HCT116 (cell line): ENCODE measurements at regions not wholly inside any gene's neighbourhood (a gene's known extent, or its start where the extent isn't known, plus 50 kb on each side); places are given as distances from the start of the nearest gene placed in this dataset.

Experiments used
- ATAC-seq: fragments of 200-7000 bp; cut with Tn5 transposase; 2 replicates; pipeline ENCODE4 v1.9.1; 2020; ENCODE audit warnings: mild to moderate bottlenecking, moderate library complexity
- BruUV-seq: library from RNA; stranded (reverse); fragments of 400-500 nt; replicated peaks from 2 replicates; lab custom pipeline; 2021; lab: Mats Ljungman, UMichigan
- CTCF ChIA-PET: fragments of 300-600 bp; sonication (Branson Sonifier 250); formaldehyde crosslinking; loops from one replicate; lab custom pipeline; 2021; ENCODE audit warnings: antibody characterized with exemption; lab: Charles Lee
- POLR2A ChIA-PET: fragments of 300-600, 350-600 bp; sonication (Branson Sonifier 250); formaldehyde crosslinking; loops from one replicate; lab custom pipeline; 2021; ENCODE audit warnings: antibody characterized with exemption; lab: Charles Lee
- RAD21 ChIA-PET, 2 experiments: fragments of 300-600 bp; sonication (Branson Sonifier 250); formaldehyde crosslinking; loops; one replicate each; lab custom pipeline; 2023; ENCODE audit warnings: low total read pairs in 2 of 2; ENCODE audit not compliant: uncharacterized antibody in 2 of 2, unreplicated experiment in 2 of 2, low non-redundant PET in 1 of 2; lab: Charles Lee
- DNase-seq: peaks from one replicate; pipeline ENCODE4 v3.0.0-alpha.2; 2010; ENCODE audit warnings: low read depth, low spot score
- H2AFZ ChIP-seq: fragments of 200-600 bp; shearing (Covaris generic), sonication (generic); 2 replicates; pipeline ENCODE4 v1.6.1; 2017; ENCODE audit warnings: low read depth, mixed run types, mixed read lengths, antibody characterized with exemption, low read length; ENCODE audit not compliant: poor library complexity, severe bottlenecking
- H3K27ac ChIP-seq: 2 replicates; pipeline ENCODE4 v1.5.1; 2012; ENCODE audit warnings: low read depth, low read length
- H3K27me3 ChIP-seq: fragments of 200-600 bp; sonication (generic); 2 replicates; pipeline ENCODE4 v1.6.1; 2016; ENCODE audit warnings: mixed run types, low read length, mixed read lengths; ENCODE audit not compliant: insufficient read depth
- H3K36me3 ChIP-seq, 2 experiments: fragments of 200-500 bp in 1 of 2; fragments of 200-600 bp in 1 of 2; sonication (Bioruptor generic) in 1 of 2; sonication (generic) in 1 of 2; 2 replicates each; pipeline versions ENCODE4 v1.5.1 to v1.6.1; 2014 to 2016; ENCODE audit warnings: low read length in 2 of 2, inconsistent platforms in 1 of 2, mixed read lengths in 1 of 2, mixed run types in 1 of 2; ENCODE audit not compliant: insufficient read depth in 2 of 2, control insufficient read depth in 1 of 2
- H3K4me1 ChIP-seq, 2 experiments: fragments of 200-600 bp in 1 of 2; sonication (generic) in 1 of 2; 2 replicates each; pipeline versions ENCODE4 v1.5.1 to v1.6.1; 2012 to 2017; ENCODE audit warnings: low read length in 2 of 2, inconsistent platforms in 1 of 2, mild to moderate bottlenecking in 1 of 2, mixed read lengths in 1 of 2, mixed run types in 1 of 2, moderate library complexity in 1 of 2; ENCODE audit not compliant: insufficient read depth in 2 of 2, control insufficient read depth in 1 of 2
- H3K4me2 ChIP-seq: fragments of 200-600 bp; sonication (generic); 2 replicates; pipeline ENCODE4 v1.6.1; 2017; ENCODE audit warnings: mixed run types, low read length, mixed read lengths
- H3K4me3 ChIP-seq, 2 experiments: fragments of 200-600 bp in 1 of 2; sonication (generic) in 1 of 2; replicated peaks in 1 of 2; 2 replicates each; pipeline ENCODE4 v1.5.1; 2011 to 2016; ENCODE audit warnings: low read length in 2 of 2, control low read depth in 1 of 2, low read depth in 1 of 2, mild to moderate bottlenecking in 1 of 2, mixed read lengths in 1 of 2, mixed run types in 1 of 2
- H3K79me2 ChIP-seq: fragments of 200-600 bp; sonication (generic); 2 replicates; pipeline ENCODE4 v1.6.1; 2017; ENCODE audit warnings: mild to moderate bottlenecking, mixed run types, low read length, moderate library complexity, mixed read lengths; ENCODE audit not compliant: insufficient read depth
- H3K9ac ChIP-seq: fragments of 200-600 bp; sonication (generic); 2 replicates; pipeline ENCODE4 v1.6.1; 2016; ENCODE audit warnings: low read length, mixed read lengths
- H3K9me2 ChIP-seq: fragments of 200-600 bp; sonication (generic), shearing (Covaris generic); 2 replicates; pipeline ENCODE4 v1.6.1; 2017; ENCODE audit warnings: mixed run types, mild to moderate bottlenecking, moderate library complexity; ENCODE audit not compliant: insufficient read depth
- H3K9me3 ChIP-seq, 2 experiments: fragments of 200-500 bp in 1 of 2; fragments of 200-600 bp in 1 of 2; sonication (Bioruptor generic) in 1 of 2; sonication (generic) in 1 of 2; 2 replicates each; pipeline ENCODE4 v1.6.1; 2014 to 2017; ENCODE audit warnings: low read length in 2 of 2, mixed read lengths in 2 of 2, inconsistent platforms in 1 of 2, low read depth in 1 of 2, mild to moderate bottlenecking in 1 of 2, mixed run types in 1 of 2, moderate library complexity in 1 of 2; ENCODE audit not compliant: control insufficient read depth in 1 of 2, insufficient read depth in 1 of 2
- H4K20me1 ChIP-seq: fragments of 200-600 bp; sonication (generic), shearing (Covaris generic); 2 replicates; pipeline ENCODE4 v1.6.1; 2017; ENCODE audit warnings: mixed run types, mild to moderate bottlenecking, moderate library complexity; ENCODE audit not compliant: insufficient read depth
- ATF3 ChIP-seq: IDR thresholded peaks from 2 replicates; pipeline ENCODE4 v1.6.1; 2012
- CBX3 ChIP-seq: IDR thresholded peaks from 2 replicates; pipeline ENCODE4 v1.6.1; 2012; ENCODE audit warnings: low read depth
- CEBPB ChIP-seq: IDR thresholded peaks from 2 replicates; pipeline ENCODE4 v1.6.1; 2012; ENCODE audit warnings: low read depth
- CTCF ChIP-seq, 3 experiments: fragments of 200-600 bp in 1 of 3; sonication (generic) in 1 of 3; IDR thresholded peaks in 2 of 3; conservative IDR thresholded peaks in 1 of 3; 2 replicates each; pipeline ENCODE4 v1.5.1; 2012 to 2017; ENCODE audit warnings: low read depth in 2 of 3, low read length in 2 of 3, antibody characterized with exemption in 1 of 3, borderline replicate concordance in 1 of 3, control low read depth in 1 of 3, mild to moderate bottlenecking in 1 of 3, mixed read lengths in 1 of 3, mixed run types in 1 of 3, moderate library complexity in 1 of 3; ENCODE audit not compliant: insufficient read depth in 1 of 3
- EGR1 ChIP-seq: IDR thresholded peaks from 2 replicates; pipeline ENCODE4 v1.6.1; 2012; ENCODE audit warnings: low read depth
- ELF1 ChIP-seq: IDR thresholded peaks from 2 replicates; pipeline ENCODE4 v1.6.1; 2012; ENCODE audit warnings: low read depth, borderline replicate concordance
- EZH2phosphoT487 ChIP-seq: fragments of 200-600 bp; IDR thresholded peaks from 2 replicates; pipeline ENCODE4 v1.6.1; 2018; ENCODE audit warnings: antibody characterized with exemption, borderline replicate concordance
- JUND ChIP-seq: IDR thresholded peaks from 2 replicates; pipeline ENCODE4 v1.6.1; 2012
- POLR2AphosphoS5 ChIP-seq: IDR thresholded peaks from 2 replicates; pipeline ENCODE4 v1.6.1; 2011; ENCODE audit warnings: mild to moderate bottlenecking, low read depth, low read length, moderate library complexity
- RAD21 ChIP-seq: IDR thresholded peaks from 2 replicates; pipeline ENCODE4 v1.6.1; 2012; ENCODE audit warnings: low read depth, mild to moderate bottlenecking
- REST ChIP-seq: IDR thresholded peaks from 2 replicates; pipeline ENCODE4 v1.6.1; 2012; ENCODE audit warnings: low read depth
- SIN3A ChIP-seq: IDR thresholded peaks from 2 replicates; pipeline ENCODE4 v1.6.1; 2012; ENCODE audit warnings: low read depth
- SRF ChIP-seq: IDR thresholded peaks from 2 replicates; pipeline ENCODE4 v1.6.1; 2012; ENCODE audit warnings: low read depth
- YY1 ChIP-seq: IDR thresholded peaks from 2 replicates; pipeline ENCODE4 v1.6.1; 2011; ENCODE audit warnings: low read length, low read depth, moderate library complexity, mild to moderate bottlenecking; ENCODE audit not compliant: insufficient replicate concordance; ENCODE audit errors: extremely low read depth
- ZFX ChIP-seq: fragments of 450-650 bp; IDR thresholded peaks from 2 replicates; pipeline ENCODE4 v1.6.1; 2017
- ZNF274 ChIP-seq: fragments of 200-500 bp; sonication (Bioruptor generic); IDR thresholded peaks from 2 replicates; pipeline ENCODE4 v1.6.1; 2014; ENCODE audit warnings: mild to moderate bottlenecking, low read depth, low read length, inconsistent platforms
- intact Hi-C: fragments of 100-400 bp; cut with micrococcal nuclease; formaldehyde crosslinking; loops from 2 replicates; pipeline ENCODE4 v1.10.0; 2022

GRCh38 chr11:42315846-42316245 lies 856.4 kb upstream of the LRRC4C start:
- Histone ChIP-seq H3K36me3 (no peaks in the 10 kb centered on the region), H2AFZ (no peak overlapping the region), H3K4me3 (no peak overlapping the region), H3K27ac (no peak overlapping the region), H3K4me1 (no peaks in the 10 kb centered on the region), H3K27me3 (no peaks in the 10 kb centered on the region), H3K4me2 (no peak overlapping the region), H3K9me3 (peaks cover 9 to 36% of the 10 kb centered on the region in 2 experiments; a peak in 2 of 4 replicates), H3K9ac (no peak overlapping the region), H4K20me1 (no peaks in the 10 kb centered on the region), H3K9me2 (no peaks in the 10 kb centered on the region), H3K79me2 (no peaks in the 10 kb centered on the region)
- ATAC-seq, result no peak
- CTCF ChIA-PET, result no interaction called here
- DNase-seq, result no peak
- no TSS peak for BruUV-seq
- POLR2A ChIA-PET, result no interaction called here
- RAD21 ChIA-PET, result no interaction called here
- intact Hi-C loops, result no loop called here
- no peak for TF ChIP-seq CBX3
- no peak for TF ChIP-seq YY1
- no peak for TF ChIP-seq ELF1
- no peak for TF ChIP-seq EZH2phosphoT487
- TF ChIP-seq ATF3, result no peak
- no peak for TF ChIP-seq RAD21
- TF ChIP-seq SIN3A, result no peak
- TF ChIP-seq ZNF274, result no peak
- no peak for TF ChIP-seq EGR1

- no TSS peak for BruUV-seq
- Histone ChIP-seq H3K9ac (no peak overlapping the region), H3K9me2 (no peaks in the 10 kb centered on the region), H3K4me1 (no peaks in the 10 kb centered on the region), H3K9me3 (peaks cover 16 to 31% of the 10 kb centered on the region in 2 experiments; a peak in 2 of 4 replicates), H3K36me3 (no peaks in the 10 kb centered on the region), H2AFZ (no peak overlapping the region), H3K4me2 (no peak overlapping the region), H3K79me2 (no peaks in the 10 kb centered on the region), H3K4me3 (no peak overlapping the region), H4K20me1 (no peaks in the 10 kb centered on the region), H3K27me3 (no peaks in the 10 kb centered on the region), H3K27ac (no peak overlapping the region)
- DNase-seq, result no peak
- ATAC-seq, result no peak
- ChIA-PET POLR2A (no interaction called here), CTCF (no interaction called here), RAD21 (no interaction called here)
- intact Hi-C loops, result no loop called here
- TF ChIP-seq REST, result no peak
- no peak for TF ChIP-seq CEBPB
- TF ChIP-seq CTCF (IDR thresholded peaks at IDR 0.05 in 2 of 3, conservative IDR thresholded peaks at IDR 0.05 in 1 of 3; ENCODE audit: borderline replicate concordance in 1 of 3, insufficient read depth in 1 of 3, low read depth in 2 of 3, low read length in 2 of 3), result no peak
- TF ChIP-seq ELF1, result no peak
- no peak for TF ChIP-seq SIN3A
- no peak for TF ChIP-seq EGR1
- TF ChIP-seq ZNF274, result no peak
- no peak for TF ChIP-seq RAD21
- TF ChIP-seq ZFX, result no peak
- TF ChIP-seq POLR2AphosphoS5, result no peak
- no peak for TF ChIP-seq JUND
- TF ChIP-seq EZH2phosphoT487, result no peak
- TF ChIP-seq SRF, result no peak
Measured at GRCh38 chr11:42319921-42320320, 860.5 kb upstream of the LRRC4C start.
